Adrenal gland (tissue), 5 donors: ENCODE measurements at regions not wholly inside any gene's neighbourhood (a gene's known extent, or its start where the extent isn't known, plus 50 kb on each side); places are given as distances from the start of the nearest gene placed in this dataset.
"Not testable (repeated sequence)": the region's sequence is repeated elsewhere in the genome, so short reads cannot be mapped to it uniquely, and the experiment has no call there.

Experiments used
- CTCF ChIP-seq, 6 experiments: fragments of 450-650 bp in 4 of 6; fragments of 200-600 bp in 2 of 6; sonication (generic) in 1 of 6; IDR thresholded peaks; 1 replicate in 5 of 6; 2 replicates in 1 of 6; pipeline versions ENCODE4 v1.5.1 to v1.8.0; 2016 to 2021; ENCODE audit warnings: antibody characterized with exemption in 6 of 6, mild to moderate bottlenecking in 2 of 6, moderate library complexity in 1 of 6
- POLR2A ChIP-seq, 2 donors: fragments of 450-650 bp; IDR thresholded peaks; one replicate each; pipeline ENCODE4 v1.6.1; 2017; ENCODE audit warnings: antibody characterized with exemption in 2 of 2, mild to moderate bottlenecking in 2 of 2, moderate library complexity in 1 of 2
- donor health status: DM: no; HTN: no; CAD: no.

GRCh38 chr16:75969120-75969519 lies 242.8 kb upstream of the CPHXL start:
- TF ChIP-seq CTCF, POLR2A (IDR thresholded peaks at IDR 0.05): not testable (repeated sequence)
